Hepatocyte (in vitro differentiated cells): ENCODE measurements at regions not wholly inside any gene's neighbourhood (a gene's known extent, or its start where the extent isn't known, plus 50 kb on each side); places are given as distances from the start of the nearest gene placed in this dataset.
"Not testable (repeated sequence)": the region's sequence is repeated elsewhere in the genome, so short reads cannot be mapped to it uniquely, and the experiment has no call there.

Experiments
- DNase-seq: peaks from one replicate; pipeline ENCODE4 v3.0.0-alpha.2; 2016; ENCODE audit warnings: low spot score
- H2AFZ ChIP-seq: fragments of 200-600 bp; sonication (generic); 2 replicates; pipeline ENCODE4 v1.6.0; 2016; ENCODE audit warnings: antibody characterized with exemption, mild to moderate bottlenecking
- H3K27ac ChIP-seq: fragments of 200-600 bp; sonication (generic); 2 replicates; pipeline ENCODE4 v1.5.1; 2016; ENCODE audit warnings: mild to moderate bottlenecking
- H3K27me3 ChIP-seq: fragments of 200-600 bp; sonication (generic); 2 replicates; pipeline ENCODE4 v1.6.1; 2016
- H3K36me3 ChIP-seq: fragments of 200-600 bp; sonication (generic); replicated peaks from 2 replicates; pipeline ENCODE4 v1.5.1; 2016; ENCODE audit warnings: low read depth; ENCODE audit not compliant: insufficient read depth
- H3K4me1 ChIP-seq: fragments of 200-600 bp; sonication (generic); 2 replicates; pipeline ENCODE4 v1.5.1; 2016; ENCODE audit warnings: mild to moderate bottlenecking, moderate library complexity; ENCODE audit not compliant: insufficient read depth
- H3K4me2 ChIP-seq: fragments of 200-600 bp; sonication (generic); 2 replicates; pipeline ENCODE4 v1.6.0; 2016
- H3K4me3 ChIP-seq: fragments of 200-600 bp; sonication (generic); 2 replicates; pipeline ENCODE4 v1.5.1; 2016; ENCODE audit warnings: mild to moderate bottlenecking
- H3K79me2 ChIP-seq: fragments of 200-600 bp; sonication (generic); 2 replicates; pipeline ENCODE4 v1.6.0; 2017; ENCODE audit warnings: mild to moderate bottlenecking
- H3K9me2 ChIP-seq: fragments of 200-600 bp; sonication (generic); replicated peaks from 2 replicates; pipeline ENCODE4 v1.6.0; 2017; ENCODE audit warnings: mild to moderate bottlenecking; ENCODE audit not compliant: insufficient read depth
- H3K9me3 ChIP-seq: fragments of 200-600 bp; sonication (generic); 2 replicates; pipeline ENCODE4 v1.5.1; 2016; ENCODE audit warnings: low read depth, mild to moderate bottlenecking
- H4K20me1 ChIP-seq: fragments of 200-600 bp; sonication (generic); 2 replicates; pipeline ENCODE4 v1.6.0; 2016; ENCODE audit warnings: mild to moderate bottlenecking; ENCODE audit not compliant: insufficient read depth, poor library complexity, severe bottlenecking
- EZH2 ChIP-seq: fragments of 200-600 bp; sonication (generic); IDR thresholded peaks from 2 replicates; pipeline ENCODE4 v1.6.1; 2016; ENCODE audit warnings: antibody characterized with exemption, mild to moderate bottlenecking, borderline replicate concordance
- EZH2phosphoT487 ChIP-seq: fragments of 200-600 bp; sonication (generic); IDR thresholded peaks from one replicate; pipeline ENCODE4 v1.6.1; 2018; ENCODE audit warnings: antibody characterized with exemption, mild to moderate bottlenecking, low read depth, moderate library complexity; ENCODE audit not compliant: unreplicated experiment, severe bottlenecking
- WGBS: methylation state at CpG from one replicate; pipeline ENCODE4 v1.1.6; 2016; ENCODE audit warnings: low lambda C conversion rate; ENCODE audit errors: missing lambda C conversion rate; 5-methylcytosine and 5-hydroxymethylcytosine counted together
- TF ChIP-seq, protein P1 (sequence below): fragments of 200-600 bp; sonication (generic); IDR thresholded peaks from 2 replicates; pipeline ENCODE4 v1.5.1; 2016; ENCODE audit warnings: antibody characterized with exemption, mild to moderate bottlenecking; ENCODE audit not compliant: poor library complexity

DNA sequence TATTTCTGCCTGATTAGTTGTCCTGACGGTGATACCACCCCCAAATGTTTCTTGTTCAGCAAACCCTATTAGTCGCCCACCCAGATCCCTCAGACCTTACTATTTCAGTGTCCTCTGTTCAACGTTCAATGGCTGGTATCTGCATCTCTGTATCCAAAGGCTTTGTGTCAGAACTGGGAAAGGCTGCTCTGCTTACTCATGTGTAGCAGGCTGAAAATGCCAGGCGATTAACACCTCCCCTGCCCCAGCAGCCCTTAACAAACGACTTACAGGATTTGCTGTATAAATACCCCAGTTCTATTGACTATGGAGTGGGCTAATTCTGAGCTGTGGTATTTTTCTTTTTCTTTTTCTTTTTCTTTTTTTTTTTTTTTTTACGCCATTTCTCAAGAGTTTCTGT lies 415.0 kb downstream of the ZNF674 start:
- TF ChIP-seq, protein P1, sequence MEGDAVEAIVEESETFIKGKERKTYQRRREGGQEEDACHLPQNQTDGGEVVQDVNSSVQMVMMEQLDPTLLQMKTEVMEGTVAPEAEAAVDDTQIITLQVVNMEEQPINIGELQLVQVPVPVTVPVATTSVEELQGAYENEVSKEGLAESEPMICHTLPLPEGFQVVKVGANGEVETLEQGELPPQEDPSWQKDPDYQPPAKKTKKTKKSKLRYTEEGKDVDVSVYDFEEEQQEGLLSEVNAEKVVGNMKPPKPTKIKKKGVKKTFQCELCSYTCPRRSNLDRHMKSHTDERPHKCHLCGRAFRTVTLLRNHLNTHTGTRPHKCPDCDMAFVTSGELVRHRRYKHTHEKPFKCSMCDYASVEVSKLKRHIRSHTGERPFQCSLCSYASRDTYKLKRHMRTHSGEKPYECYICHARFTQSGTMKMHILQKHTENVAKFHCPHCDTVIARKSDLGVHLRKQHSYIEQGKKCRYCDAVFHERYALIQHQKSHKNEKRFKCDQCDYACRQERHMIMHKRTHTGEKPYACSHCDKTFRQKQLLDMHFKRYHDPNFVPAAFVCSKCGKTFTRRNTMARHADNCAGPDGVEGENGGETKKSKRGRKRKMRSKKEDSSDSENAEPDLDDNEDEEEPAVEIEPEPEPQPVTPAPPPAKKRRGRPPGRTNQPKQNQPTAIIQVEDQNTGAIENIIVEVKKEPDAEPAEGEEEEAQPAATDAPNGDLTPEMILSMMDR: no peak
- TF ChIP-seq EZH2phosphoT487 (no peak), EZH2 (no peak)
- H3K4me1 ChIP-seq: no peaks in the 10 kb centered on the region
- DNase-seq: no peak
- no peaks in the 10 kb centered on the region for H3K27me3 ChIP-seq
- H3K27ac ChIP-seq: no peak overlapping the region
- H4K20me1 ChIP-seq: no peaks in the 10 kb centered on the region
- no peaks in the 10 kb centered on the region for H3K79me2 ChIP-seq
- H3K36me3 ChIP-seq: no peaks in the 10 kb centered on the region
- H3K4me3 ChIP-seq: no peak overlapping the region
- H2AFZ ChIP-seq: no peak overlapping the region
- H3K9me3 ChIP-seq: no peaks in the 10 kb centered on the region
- H3K4me2 ChIP-seq: no peak overlapping the region
- WGBS: 54% methylated on average over 6 of the region's 6 CpGs
- H3K9me2 ChIP-seq: no peaks in the 10 kb centered on the region

DNA sequence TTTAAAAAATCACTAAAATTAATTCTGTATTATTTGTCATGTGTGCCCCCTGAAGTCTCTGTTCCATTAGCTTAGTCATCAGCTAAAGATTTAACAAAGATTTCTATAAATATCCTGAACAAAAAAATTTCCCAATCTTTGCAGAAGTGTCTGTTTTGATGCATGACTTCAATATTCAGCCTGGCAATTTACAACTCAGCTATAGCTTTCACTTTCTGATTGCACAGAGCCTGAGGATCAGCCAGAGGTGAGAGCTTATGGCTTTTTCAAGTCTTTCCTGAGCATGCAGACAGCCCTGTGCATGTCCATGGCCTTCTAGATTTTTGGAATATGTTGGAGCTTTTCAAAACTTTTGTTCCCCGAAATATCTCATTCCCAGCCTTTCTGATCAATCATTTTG lies 420.1 kb downstream of the ZNF674 start:
- Histone ChIP-seq H3K4me1 (no peaks in the 10 kb centered on the region), H3K9me3 (no peaks in the 10 kb centered on the region), H3K4me3 (no peak overlapping the region), H3K79me2 (no peaks in the 10 kb centered on the region), H3K27me3 (no peaks in the 10 kb centered on the region), H3K27ac (no peak overlapping the region), H3K9me2 (no peaks in the 10 kb centered on the region), H4K20me1 (no peaks in the 10 kb centered on the region), H3K36me3 (no peaks in the 10 kb centered on the region), H2AFZ (no peak overlapping the region), H3K4me2 (no peak overlapping the region)
- no peak for DNase-seq
- WGBS: 35% methylated on average over 1 of the region's 1 CpG
- TF ChIP-seq, protein P1: no peak
- TF ChIP-seq EZH2phosphoT487: no peak
- no peak for TF ChIP-seq EZH2

DNA sequence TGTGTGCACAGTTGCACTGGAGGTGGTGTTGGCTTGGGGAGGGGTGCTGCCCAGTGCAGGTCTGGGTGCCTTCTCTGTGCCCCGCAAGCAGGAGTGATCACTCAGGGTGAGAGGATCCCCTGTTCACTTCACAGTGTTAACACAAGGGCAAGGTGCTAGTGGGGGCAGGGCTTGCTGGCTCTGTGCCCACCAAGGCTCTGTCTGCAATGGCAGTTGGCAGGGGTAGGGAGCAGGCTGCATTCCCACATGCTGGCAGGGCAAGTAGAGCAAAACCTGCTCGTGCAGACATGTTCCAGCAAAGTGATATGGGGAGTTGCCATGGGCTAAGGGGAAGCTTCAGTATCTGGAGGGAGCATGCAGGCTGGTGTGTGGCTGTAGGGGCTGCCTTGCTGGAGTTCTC lies 428.0 kb downstream of the ZNF674 start:
- TF ChIP-seq EZH2phosphoT487 (no peak), EZH2 (no peak)
- TF ChIP-seq, protein P1: no peak
- H3K4me3 ChIP-seq: no peak overlapping the region
- H3K27ac ChIP-seq: no peak overlapping the region
- no peak overlapping the region for H3K4me2 ChIP-seq
- no peaks in the 10 kb centered on the region for H3K36me3 ChIP-seq
- H3K79me2 ChIP-seq: no peaks in the 10 kb centered on the region
- H3K9me3 ChIP-seq: no peaks in the 10 kb centered on the region
- DNase-seq: no peak
- no peaks in the 10 kb centered on the region for H3K4me1 ChIP-seq
- no peaks in the 10 kb centered on the region for H3K27me3 ChIP-seq
- no peaks in the 10 kb centered on the region for H3K9me2 ChIP-seq
- no peaks in the 10 kb centered on the region for H4K20me1 ChIP-seq
- 78% methylated on average over 2 of the region's 2 CpGs for WGBS
- no peak overlapping the region for H2AFZ ChIP-seq

DNA sequence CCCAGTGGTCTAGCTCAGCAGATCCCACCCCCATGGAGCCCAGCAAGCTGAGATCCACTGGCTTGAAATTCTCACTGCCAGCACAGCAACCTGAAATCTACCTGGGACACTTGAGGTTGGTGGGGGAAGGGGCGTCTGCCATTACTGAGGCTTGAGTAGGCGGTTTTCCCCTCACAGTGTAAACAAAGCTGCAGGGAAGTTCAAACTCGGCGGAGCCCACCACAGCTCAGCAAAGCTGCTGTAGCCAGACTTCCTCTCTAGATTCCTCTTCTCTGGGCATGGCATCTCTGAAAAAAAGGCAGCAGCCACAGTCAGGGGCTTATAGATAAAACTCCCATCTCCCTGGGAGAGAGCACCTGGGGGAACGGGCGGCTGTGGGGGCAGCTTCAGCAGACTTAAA lies 457.9 kb downstream of the ZNF674 start:
- 78% methylated on average over 6 of the region's 6 CpGs for WGBS
- H4K20me1 ChIP-seq, DNase-seq, H3K27me3 ChIP-seq, H3K27ac ChIP-seq, H3K36me3 ChIP-seq, H2AFZ ChIP-seq, H3K4me1 ChIP-seq, H3K4me2 ChIP-seq, H3K4me3 ChIP-seq, H3K9me3 ChIP-seq, H3K9me2 ChIP-seq, H3K79me2 ChIP-seq: not testable (repeated sequence)

DNA sequence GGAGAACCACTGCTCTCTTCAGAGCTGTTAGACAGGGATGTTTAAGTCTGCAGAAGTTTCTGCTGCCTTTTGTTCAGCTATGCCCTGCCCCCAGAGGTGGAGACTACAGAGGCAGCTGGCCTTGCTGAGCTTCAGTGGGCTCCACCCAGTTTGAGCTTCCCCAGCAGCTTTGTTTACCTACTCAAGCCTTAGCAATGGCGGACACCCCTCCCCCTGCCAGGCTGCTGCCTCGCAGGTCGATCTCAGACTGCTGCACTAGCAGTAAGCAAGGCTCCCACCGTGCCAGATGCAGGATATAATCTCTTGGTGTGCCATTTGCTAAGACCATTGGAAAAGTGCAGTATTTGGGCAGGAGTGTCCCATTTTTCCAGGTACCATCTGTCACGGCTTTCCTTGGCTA lies 465.1 kb downstream of the ZNF674 start:
- not testable (repeated sequence) for H3K79me2 ChIP-seq, H2AFZ ChIP-seq, H3K36me3 ChIP-seq, H4K20me1 ChIP-seq, H3K27ac ChIP-seq, H3K4me2 ChIP-seq, H3K27me3 ChIP-seq, H3K4me1 ChIP-seq, H3K9me3 ChIP-seq, DNase-seq, H3K4me3 ChIP-seq, H3K9me2 ChIP-seq
- WGBS: 81% methylated on average over 5 of the region's 5 CpGs
